GM18868 (cell line): ENCODE measurements at regions not wholly inside any gene's neighbourhood (a gene's known extent, or its start where the extent isn't known, plus 50 kb on each side); places are given as distances from the start of the nearest gene placed in this dataset.
"Not testable (repeated sequence)": the region's sequence is repeated elsewhere in the genome, so short reads cannot be mapped to it uniquely, and the experiment has no call there.

Experiments
- ATAC-seq: cut with Tn5 transposase; IDR thresholded peaks from one replicate; pipeline ENCODE4 v1.9.1; 2021; ENCODE audit warnings: mild to moderate bottlenecking, moderate library complexity; ENCODE audit not compliant: unreplicated experiment

GRCh38 chr10:131820626-131821025, 80.2 kb upstream of the PPP2R2D start:
- ATAC-seq: no peak

GRCh38 chr10:131821378-131822012, 79.3 kb upstream of the PPP2R2D start:
- no peak for ATAC-seq

GRCh38 chr10:131822013-131822691, 78.7 kb upstream of the PPP2R2D start:
- ATAC-seq: no peak

GRCh38 chr10:131822692-131823245, 78.0 kb upstream of the PPP2R2D start:
- no peak for ATAC-seq

- not testable (repeated sequence) for ATAC-seq
These were observed 77.2 kb upstream of the PPP2R2D start for GRCh38 chr10:131823601-131824099.

- no peak for ATAC-seq
These were observed 76.2 kb upstream of the PPP2R2D start for GRCh38 chr10:131824371-131825149.

GRCh38 chr10:131825150-131825848, 75.5 kb upstream of the PPP2R2D start:
- ATAC-seq: no peak

- ATAC-seq: no peak
These were observed 74.7 kb upstream of the PPP2R2D start for GRCh38 chr10:131825960-131826650.

GRCh38 chr10:131829156-131829930, 71.5 kb upstream of the PPP2R2D start:
- no peak for ATAC-seq

GRCh38 chr10:131830446-131831130, 70.2 kb upstream of the PPP2R2D start:
- ATAC-seq: no peak

- no peak for ATAC-seq
These were observed 69.2 kb upstream of the PPP2R2D start for GRCh38 chr10:131831561-131831960.

- no peak for ATAC-seq
These were observed 68.6 kb upstream of the PPP2R2D start for GRCh38 chr10:131832056-131832685.

- no peak for ATAC-seq
These were observed 67.8 kb upstream of the PPP2R2D start for GRCh38 chr10:131833013-131833412.

GRCh38 chr10:131833446-131834080, 67.2 kb upstream of the PPP2R2D start:
- ATAC-seq: no peak

GRCh38 chr10:131834152-131834810, 66.5 kb upstream of the PPP2R2D start:
- no peak for ATAC-seq

- ATAC-seq: no peak
These were observed 61.7 kb upstream of the PPP2R2D start for GRCh38 chr10:131838966-131839742.
